PFSK-1 (cell line): ENCODE measurements at regions not wholly inside any gene's neighbourhood (a gene's known extent, or its start where the extent isn't known, plus 50 kb on each side); places are given as distances from the start of the nearest gene placed in this dataset.

Source experiments
- FOXP2 ChIP-seq: optimal IDR thresholded peaks from 2 replicates; pipeline ENCODE3; 2011; ENCODE audit warnings: borderline replicate concordance, control low read depth, inconsistent platforms; ENCODE audit not compliant: insufficient read depth; ENCODE audit errors: extremely low read length, extremely low read depth
- POLR2AphosphoS5 ChIP-seq: IDR thresholded peaks from 2 replicates; pipeline ENCODE4 v1.6.1; 2012; ENCODE audit warnings: low read depth, mild to moderate bottlenecking, control low read depth, low read length, moderate library complexity
- SIN3A ChIP-seq: IDR thresholded peaks from 2 replicates; pipeline ENCODE4 v1.6.1; 2012; ENCODE audit warnings: mild to moderate bottlenecking, low read length, moderate library complexity, borderline replicate concordance; ENCODE audit not compliant: insufficient read depth
- TAF1 ChIP-seq: IDR thresholded peaks from 2 replicates; pipeline ENCODE4 v1.6.1; 2012; ENCODE audit warnings: low read length, control low read depth, borderline replicate concordance; ENCODE audit not compliant: insufficient read depth
- TF ChIP-seq, protein P1 (sequence below), 2 experiments: IDR thresholded peaks; 2 replicates each; pipeline versions ENCODE4 v1.6.1 to v1.8.0; 2011 to 2012; ENCODE audit warnings: low read depth in 2 of 2, low read length in 2 of 2, control low read depth in 1 of 2, inconsistent platforms in 1 of 2, mild to moderate bottlenecking in 1 of 2, moderate library complexity in 1 of 2; ENCODE audit not compliant: insufficient read depth in 1 of 2

DNA sequence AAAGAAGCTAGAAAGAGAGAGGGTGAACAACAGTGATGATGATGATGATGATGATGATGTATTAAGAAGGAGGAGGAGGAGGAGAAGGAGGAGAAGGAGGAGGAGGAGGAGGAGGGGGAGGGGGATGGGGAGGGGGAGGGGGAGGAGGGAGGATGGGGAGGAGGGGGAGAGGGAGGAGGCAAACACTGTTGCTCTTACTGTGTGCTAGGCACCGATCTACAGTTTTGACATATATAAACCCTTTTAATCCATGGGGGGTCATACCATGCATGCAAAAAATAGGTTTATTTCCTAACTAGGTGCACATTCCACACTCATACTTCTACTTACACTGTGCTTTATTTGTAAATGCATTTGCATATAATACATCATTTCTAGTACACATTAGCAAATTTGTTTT is 482.8 kb upstream of the FAM241A start:
- no peak for TF ChIP-seq POLR2AphosphoS5
- no peak for TF ChIP-seq TAF1
- no peak for TF ChIP-seq FOXP2
- TF ChIP-seq, protein P1, sequence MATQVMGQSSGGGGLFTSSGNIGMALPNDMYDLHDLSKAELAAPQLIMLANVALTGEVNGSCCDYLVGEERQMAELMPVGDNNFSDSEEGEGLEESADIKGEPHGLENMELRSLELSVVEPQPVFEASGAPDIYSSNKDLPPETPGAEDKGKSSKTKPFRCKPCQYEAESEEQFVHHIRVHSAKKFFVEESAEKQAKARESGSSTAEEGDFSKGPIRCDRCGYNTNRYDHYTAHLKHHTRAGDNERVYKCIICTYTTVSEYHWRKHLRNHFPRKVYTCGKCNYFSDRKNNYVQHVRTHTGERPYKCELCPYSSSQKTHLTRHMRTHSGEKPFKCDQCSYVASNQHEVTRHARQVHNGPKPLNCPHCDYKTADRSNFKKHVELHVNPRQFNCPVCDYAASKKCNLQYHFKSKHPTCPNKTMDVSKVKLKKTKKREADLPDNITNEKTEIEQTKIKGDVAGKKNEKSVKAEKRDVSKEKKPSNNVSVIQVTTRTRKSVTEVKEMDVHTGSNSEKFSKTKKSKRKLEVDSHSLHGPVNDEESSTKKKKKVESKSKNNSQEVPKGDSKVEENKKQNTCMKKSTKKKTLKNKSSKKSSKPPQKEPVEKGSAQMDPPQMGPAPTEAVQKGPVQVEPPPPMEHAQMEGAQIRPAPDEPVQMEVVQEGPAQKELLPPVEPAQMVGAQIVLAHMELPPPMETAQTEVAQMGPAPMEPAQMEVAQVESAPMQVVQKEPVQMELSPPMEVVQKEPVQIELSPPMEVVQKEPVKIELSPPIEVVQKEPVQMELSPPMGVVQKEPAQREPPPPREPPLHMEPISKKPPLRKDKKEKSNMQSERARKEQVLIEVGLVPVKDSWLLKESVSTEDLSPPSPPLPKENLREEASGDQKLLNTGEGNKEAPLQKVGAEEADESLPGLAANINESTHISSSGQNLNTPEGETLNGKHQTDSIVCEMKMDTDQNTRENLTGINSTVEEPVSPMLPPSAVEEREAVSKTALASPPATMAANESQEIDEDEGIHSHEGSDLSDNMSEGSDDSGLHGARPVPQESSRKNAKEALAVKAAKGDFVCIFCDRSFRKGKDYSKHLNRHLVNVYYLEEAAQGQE (IDR thresholded peaks at IDR 0.05; ENCODE audit: insufficient read depth in 1 of 2, low read depth in 2 of 2, low read length in 2 of 2): no peak
- no peak for TF ChIP-seq SIN3A

DNA sequence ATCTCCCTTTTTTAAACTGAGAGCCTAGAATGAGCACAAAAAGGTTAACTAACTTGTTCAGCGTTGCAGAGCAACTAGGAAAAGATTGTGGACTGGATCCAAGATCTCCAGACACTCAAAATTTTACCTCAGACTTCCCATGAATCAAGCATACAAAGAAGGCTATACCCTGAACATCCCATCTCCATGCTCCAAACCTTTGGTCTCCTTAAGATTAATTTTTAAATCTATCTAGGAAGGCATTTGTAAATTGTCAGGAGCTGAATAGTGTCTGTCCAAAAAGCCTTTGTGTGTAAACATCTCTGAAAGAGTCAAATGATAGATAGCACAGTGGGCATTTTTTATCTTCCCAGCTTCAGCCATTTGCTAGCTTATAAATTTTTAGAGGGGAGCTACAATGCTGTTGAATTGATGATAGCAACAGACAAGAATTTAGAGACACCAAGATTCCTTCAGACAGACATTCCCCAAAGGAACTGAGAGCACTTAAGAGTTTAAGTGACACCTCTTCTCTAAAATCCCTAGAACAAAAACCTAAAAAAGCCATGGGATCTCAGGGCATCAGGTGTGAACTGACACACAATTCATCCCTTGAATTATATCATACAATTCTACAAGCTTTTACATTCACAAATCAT is 480.8 kb upstream of the FAM241A start:
- TF ChIP-seq, protein P1 (IDR thresholded peaks at IDR 0.05; ENCODE audit: insufficient read depth in 1 of 2, low read depth in 2 of 2, low read length in 2 of 2): no peak
- TF ChIP-seq SIN3A: no peak
- TF ChIP-seq FOXP2: no peak
- no peak for TF ChIP-seq TAF1
- no peak for TF ChIP-seq POLR2AphosphoS5

DNA sequence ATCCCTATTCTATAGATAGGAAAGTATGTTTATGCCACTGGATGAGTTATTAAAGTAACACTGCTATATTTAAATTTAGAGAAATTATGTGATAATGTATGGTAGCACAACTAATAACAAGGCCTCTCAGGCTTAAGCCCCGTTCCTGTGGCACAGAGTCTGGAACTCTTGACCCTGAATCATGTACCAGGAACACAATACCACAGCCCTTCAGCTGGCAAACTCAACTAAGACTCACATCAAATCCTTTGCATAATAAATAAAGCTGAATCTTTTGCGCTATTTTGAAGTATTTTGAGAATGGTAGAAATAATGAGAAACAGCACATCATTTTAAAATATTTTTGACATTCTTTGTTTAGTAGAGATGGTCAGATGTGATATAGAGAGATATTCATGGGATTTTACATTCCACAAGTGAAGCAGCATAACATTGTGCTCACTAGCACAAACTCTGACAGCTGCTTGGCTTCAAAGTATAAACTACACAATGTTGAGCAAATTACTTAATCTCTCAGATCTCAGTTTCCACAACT is 478.4 kb upstream of the FAM241A start:
- TF ChIP-seq FOXP2 (no peak), SIN3A (no peak), TAF1 (no peak), POLR2AphosphoS5 (no peak)
- TF ChIP-seq, protein P1 (IDR thresholded peaks at IDR 0.05; ENCODE audit: insufficient read depth in 1 of 2, low read depth in 2 of 2, low read length in 2 of 2): no peak

DNA sequence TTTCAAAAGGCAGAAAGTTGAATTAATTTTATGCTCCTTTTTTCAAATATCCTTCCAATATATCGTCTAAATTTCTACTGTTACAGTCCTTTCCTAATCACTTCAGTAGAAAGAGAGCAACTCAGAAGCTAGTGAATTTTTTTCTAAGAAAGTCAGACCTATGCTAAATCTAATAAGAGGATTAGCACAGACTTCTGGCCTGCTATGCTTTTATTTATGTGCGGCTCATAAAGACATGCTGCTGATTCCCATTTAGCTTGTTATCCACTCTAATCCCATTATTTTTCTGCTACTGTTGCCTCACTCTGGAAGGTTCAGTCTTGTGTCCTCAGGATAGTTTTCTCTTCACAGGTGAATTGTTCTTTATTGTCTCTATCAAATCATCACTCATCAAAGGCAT is 473.5 kb upstream of the FAM241A start:
- no peak for TF ChIP-seq POLR2AphosphoS5
- TF ChIP-seq, protein P1 (IDR thresholded peaks at IDR 0.05; ENCODE audit: insufficient read depth in 1 of 2, low read depth in 2 of 2, low read length in 2 of 2): no peak
- no peak for TF ChIP-seq FOXP2
- TF ChIP-seq SIN3A: no peak
- no peak for TF ChIP-seq TAF1
